22Rv1 (cell line): ENCODE measurements at regions not wholly inside any gene's neighbourhood (a gene's known extent, or its start where the extent isn't known, plus 50 kb on each side); places are given as distances from the start of the nearest gene placed in this dataset.

Experiments used
- H3K27ac ChIP-seq: fragments of 450-650 bp; 2 replicates; pipeline ENCODE4 v1.5.1; 2017
- CTCF ChIP-seq: fragments of 450-650 bp; IDR thresholded peaks from 2 replicates; pipeline ENCODE4 v1.5.1; 2017; ENCODE audit warnings: mild to moderate bottlenecking
- ZFX ChIP-seq: fragments of 450-650 bp; IDR thresholded peaks from 2 replicates; pipeline ENCODE4 v1.6.1; 2017; ENCODE audit warnings: antibody characterized with exemption, borderline replicate concordance

DNA sequence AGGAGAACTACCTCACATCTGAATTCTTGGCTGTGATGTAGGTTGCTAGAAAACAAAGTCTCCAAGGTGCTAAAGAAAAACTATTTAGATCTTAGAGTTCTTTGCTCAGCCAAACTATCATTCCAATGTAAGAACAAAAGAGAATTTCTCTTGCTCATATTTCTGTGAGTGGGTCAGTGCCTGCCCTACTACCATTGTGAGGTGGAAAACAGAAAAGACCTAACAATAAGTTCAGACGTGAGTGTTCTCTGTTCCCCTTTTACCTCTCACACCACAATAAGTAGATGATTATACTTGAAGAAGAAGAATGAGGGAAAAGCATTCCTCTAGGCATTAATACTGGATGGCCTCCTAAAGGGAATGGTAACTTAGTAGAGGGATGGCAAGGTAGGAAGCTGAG, 187.4 kb upstream of the KITLG start:
- no peak for TF ChIP-seq CTCF
- TF ChIP-seq ZFX: no peak

GRCh38 chr12:88764781-88765480, 184.7 kb upstream of the KITLG start:
- TF ChIP-seq ZFX (no peak), CTCF (no peak)
- no peak overlapping the region for H3K27ac ChIP-seq

More for the DNA sequence above, 187.4 kb upstream of the KITLG start:
- H3K27ac ChIP-seq: no peak overlapping the region

- no peak overlapping the region for H3K27ac ChIP-seq
Observed at GRCh38 chr12:88763536-88764100, 183.3 kb upstream of the KITLG start.

GRCh38 chr12:88758176-88758575, 177.9 kb upstream of the KITLG start:
- TF ChIP-seq ZFX: no peak
- H3K27ac ChIP-seq: no peak overlapping the region

More at GRCh38 chr12:88763536-88764100, 183.3 kb upstream of the KITLG start:
- no peak for TF ChIP-seq CTCF
- no peak for TF ChIP-seq ZFX

GRCh38 chr12:88756917-88757316, 176.6 kb upstream of the KITLG start:
- H3K27ac ChIP-seq: no peak overlapping the region
- TF ChIP-seq ZFX (no peak), CTCF (no peak)

DNA sequence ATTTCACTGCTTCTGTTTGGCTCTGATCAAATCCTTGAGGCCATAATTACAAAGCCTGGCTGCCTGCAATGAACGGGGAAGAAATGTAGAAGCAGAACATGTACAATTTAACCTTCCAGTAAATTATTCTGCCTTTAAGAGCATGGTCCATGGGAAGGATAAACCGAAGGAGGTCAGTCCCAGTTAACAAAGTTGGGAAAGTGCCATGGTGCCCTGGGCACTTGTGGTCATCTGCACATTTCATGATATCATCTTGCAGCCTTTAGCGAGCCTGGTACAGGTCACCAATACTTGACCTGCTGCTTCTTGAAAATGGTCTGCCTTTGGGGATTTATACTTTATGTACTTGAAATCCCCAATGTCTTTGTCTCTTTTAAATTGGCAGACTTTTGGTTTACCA, 175.9 kb upstream of the KITLG start:
- TF ChIP-seq CTCF (no peak), ZFX (no peak)
- no peak overlapping the region for H3K27ac ChIP-seq

- H3K27ac ChIP-seq: no peak overlapping the region
- no peak for TF ChIP-seq CTCF
- no peak for TF ChIP-seq ZFX
Observed at GRCh38 chr12:88753707-88754106, 173.4 kb upstream of the KITLG start.

- no peak overlapping the region for H3K27ac ChIP-seq
- no peak for TF ChIP-seq CTCF
- TF ChIP-seq ZFX: no peak
Observed at GRCh38 chr12:88753066-88753465, 172.8 kb upstream of the KITLG start.
